Stimulated activated memory B cell treated with anti-CD40 and anti-IgM and Interleukin-4, amounts not matched to agents 10 μg/mL and 1 μg/mL and 100 μg/mL, for 72 hours (primary cell): ENCODE measurements at regions not wholly inside any gene's neighbourhood (a gene's known extent, or its start where the extent isn't known, plus 50 kb on each side); places are given as distances from the start of the nearest gene placed in this dataset.

Experiments
- ATAC-seq: fragments of 150-1000 bp; cut with Tn5 transposase; 2 replicates; pipeline ENCODE4 v1.10.0; 2021
- H3K27ac Mint-ChIP-seq: one replicate; pipeline ENCODE4 v1.8.0; 2022; ENCODE audit warnings: mild to moderate bottlenecking, mixed read lengths
- H3K27me3 Mint-ChIP-seq: one replicate; pipeline ENCODE4 v1.8.0; 2022; ENCODE audit warnings: mixed read lengths
- H3K36me3 Mint-ChIP-seq: one replicate; pipeline ENCODE4 v1.8.0; 2022; ENCODE audit warnings: mixed read lengths
- H3K4me1 Mint-ChIP-seq: one replicate; pipeline ENCODE4 v1.8.0; 2022; ENCODE audit warnings: mixed read lengths
- H3K4me3 Mint-ChIP-seq: one replicate; pipeline ENCODE4 v1.8.0; 2022; ENCODE audit warnings: mild to moderate bottlenecking, moderate library complexity, mixed read lengths
- H3K9me3 Mint-ChIP-seq: one replicate; pipeline ENCODE4 v1.8.0; 2022; ENCODE audit warnings: mixed read lengths

DNA sequence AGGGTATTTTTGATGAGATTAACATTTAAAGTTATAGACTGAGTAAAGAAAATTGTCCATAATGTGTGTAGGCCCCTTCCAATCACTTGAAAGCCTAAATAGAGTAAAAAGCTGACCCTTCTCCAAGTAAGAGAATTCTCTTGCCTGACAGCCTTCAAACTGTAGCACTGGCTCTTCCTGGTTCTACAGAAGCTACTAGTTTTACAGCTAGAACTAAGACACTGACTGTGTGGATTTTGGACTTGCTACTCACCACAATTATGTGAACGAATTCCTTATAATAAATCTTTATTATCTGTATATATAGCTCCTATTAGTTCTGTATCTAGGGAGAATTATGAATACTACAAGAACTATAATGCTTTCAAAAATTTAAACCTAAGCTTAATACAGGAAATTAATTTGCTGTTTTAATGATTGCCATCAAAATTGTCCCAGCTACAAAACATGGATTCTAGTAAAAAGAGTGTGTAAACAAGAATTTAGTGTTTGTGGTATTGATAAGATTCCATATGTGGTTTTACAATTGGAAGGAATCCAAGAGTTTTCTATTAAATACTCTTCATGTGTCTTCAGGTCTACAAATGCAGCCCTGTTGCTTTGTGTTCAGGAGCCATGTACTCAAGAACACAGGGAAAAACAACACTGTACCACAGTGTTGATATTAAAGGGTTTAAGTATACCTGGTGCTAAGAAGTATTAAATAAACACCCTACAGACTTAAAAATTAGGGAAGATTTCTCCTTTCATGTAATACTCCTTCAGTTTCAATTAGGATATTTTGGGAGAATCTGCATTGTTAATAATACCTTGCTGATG lies 366.5 kb downstream of the CXXC4 start:
- H3K4me1 Mint-ChIP-seq = no peaks in the 10 kb centered on the region
- ATAC-seq = no peak
- H3K27me3 Mint-ChIP-seq = no peaks in the 10 kb centered on the region
- peaks cover 3% of the 10 kb centered on the region for H3K9me3 Mint-ChIP-seq
- H3K4me3 Mint-ChIP-seq = no peak overlapping the region
- no peak overlapping the region for H3K27ac Mint-ChIP-seq
- H3K36me3 Mint-ChIP-seq = no peaks in the 10 kb centered on the region

DNA sequence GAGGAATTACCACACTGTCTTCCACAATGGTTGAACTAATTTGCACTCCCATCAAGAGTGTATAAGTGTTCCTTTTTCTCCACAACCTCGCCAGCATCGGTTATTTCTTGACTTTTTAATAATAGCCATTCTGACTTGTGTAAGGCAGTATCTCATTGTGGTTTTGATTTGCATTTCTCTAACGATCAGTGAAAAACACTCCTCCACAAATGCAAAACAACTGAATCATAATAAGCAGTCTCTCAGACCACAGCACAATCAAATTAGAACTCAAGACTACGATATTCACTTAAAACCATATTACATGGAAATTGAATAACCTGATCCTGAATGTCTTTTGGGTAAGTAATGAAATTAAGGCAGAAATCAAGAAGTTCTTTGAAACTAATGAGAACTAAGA lies 371.7 kb downstream of the CXXC4 start:
- H3K9me3 Mint-ChIP-seq = peaks cover 3% of the 10 kb centered on the region
- no peaks in the 10 kb centered on the region for H3K36me3 Mint-ChIP-seq
- no peak for ATAC-seq
- H3K4me1 Mint-ChIP-seq = no peaks in the 10 kb centered on the region
- H3K27me3 Mint-ChIP-seq = no peaks in the 10 kb centered on the region
- no peak overlapping the region for H3K4me3 Mint-ChIP-seq
- no peak overlapping the region for H3K27ac Mint-ChIP-seq

DNA sequence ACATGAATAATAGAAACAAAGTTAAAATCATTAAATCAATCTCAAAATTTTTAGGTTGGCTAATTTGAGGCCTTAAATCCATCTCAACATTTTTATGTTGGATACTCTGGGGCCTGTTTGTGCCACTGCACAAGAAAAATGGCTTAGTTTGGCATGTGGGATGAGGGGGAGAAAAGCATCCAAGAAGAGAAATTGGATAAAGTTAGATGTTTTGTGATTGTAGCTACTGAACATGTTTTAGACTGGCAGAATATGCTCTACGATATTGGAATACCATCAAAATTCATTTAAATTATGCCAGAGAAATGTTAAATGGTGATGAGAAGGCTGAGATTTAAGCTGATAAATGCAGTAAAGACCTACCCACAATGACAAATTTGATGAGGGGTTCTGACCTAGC lies 376.9 kb downstream of the CXXC4 start:
- no peaks in the 10 kb centered on the region for H3K27me3 Mint-ChIP-seq
- no peaks in the 10 kb centered on the region for H3K36me3 Mint-ChIP-seq
- peaks cover 6% of the 10 kb centered on the region for H3K9me3 Mint-ChIP-seq
- no peaks in the 10 kb centered on the region for H3K4me1 Mint-ChIP-seq
- ATAC-seq = no peak
- H3K27ac Mint-ChIP-seq = no peak overlapping the region
- no peak overlapping the region for H3K4me3 Mint-ChIP-seq

DNA sequence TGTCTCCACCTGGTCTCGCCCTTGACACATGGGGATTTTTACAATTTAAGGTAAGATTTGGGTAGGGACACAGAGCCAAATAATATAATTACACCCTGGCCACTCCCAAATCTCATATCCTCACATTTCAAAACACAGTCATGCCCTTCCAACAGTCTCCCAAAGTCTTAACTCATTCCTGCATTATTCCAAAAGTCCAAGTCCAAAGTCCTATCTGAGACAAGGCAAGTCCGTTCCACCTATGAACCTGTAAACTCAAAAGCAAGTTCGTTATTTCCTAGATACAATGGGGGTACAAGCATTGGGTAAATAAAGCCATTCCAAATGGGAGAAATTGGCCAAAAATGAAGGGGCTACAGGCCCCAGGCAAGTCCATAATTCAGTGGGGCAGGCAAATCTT lies 380.8 kb downstream of the CXXC4 start:
- Mint-ChIP-seq H3K9me3 (peaks cover 6% of the 10 kb centered on the region), H3K4me1 (no peaks in the 10 kb centered on the region), H3K27me3 (no peaks in the 10 kb centered on the region), H3K27ac (no peak overlapping the region), H3K36me3 (no peaks in the 10 kb centered on the region), H3K4me3 (no peak overlapping the region)
- ATAC-seq = no peak

DNA sequence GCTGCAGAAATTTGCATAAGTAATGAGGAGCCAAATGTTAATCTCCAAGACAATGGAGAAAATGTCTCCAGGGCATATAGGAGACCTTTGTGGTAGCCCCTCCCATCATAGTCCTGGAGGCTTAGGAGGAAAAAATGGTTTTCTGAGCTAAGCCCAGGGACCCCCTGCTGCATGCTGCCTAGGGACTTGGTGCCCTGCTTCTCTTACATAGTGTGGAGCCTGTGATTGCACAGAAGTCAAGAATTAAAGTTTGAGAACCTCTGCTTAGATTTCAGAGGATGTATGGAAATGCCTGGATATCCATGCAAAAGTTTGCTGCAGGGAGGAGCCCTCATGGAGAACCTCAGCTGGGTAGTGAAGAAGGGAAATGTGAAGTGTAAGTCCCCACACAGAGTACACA lies 379.4 kb upstream of the TACR3 start:
- H3K4me1 Mint-ChIP-seq = no peaks in the 10 kb centered on the region
- H3K9me3 Mint-ChIP-seq = peaks cover 23% of the 10 kb centered on the region
- no peaks in the 10 kb centered on the region for H3K36me3 Mint-ChIP-seq
- no peaks in the 10 kb centered on the region for H3K27me3 Mint-ChIP-seq
- no peak overlapping the region for H3K4me3 Mint-ChIP-seq
- no peak overlapping the region for H3K27ac Mint-ChIP-seq
- no peak for ATAC-seq

DNA sequence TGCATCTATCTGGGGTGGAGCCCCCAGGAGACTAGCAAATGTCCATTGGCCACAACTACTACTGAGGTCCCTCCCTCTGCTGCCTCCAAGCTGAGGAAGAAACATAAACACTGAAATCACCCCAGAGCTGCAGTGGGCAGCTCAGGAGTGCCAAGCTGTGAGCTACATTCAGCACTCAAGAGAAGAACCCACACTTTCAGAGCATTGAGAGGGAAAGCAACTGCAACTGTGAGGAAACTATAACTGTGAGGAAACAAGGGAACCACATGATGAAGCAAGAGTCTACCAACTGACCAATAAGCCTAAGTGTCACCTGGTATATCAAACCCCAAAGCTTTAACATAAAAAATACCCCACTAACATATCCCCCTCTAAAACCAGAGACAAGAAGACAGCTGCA lies 373.5 kb upstream of the TACR3 start:
- Mint-ChIP-seq H3K36me3 (no peaks in the 10 kb centered on the region), H3K4me1 (no peaks in the 10 kb centered on the region), H3K27me3 (no peaks in the 10 kb centered on the region), H3K4me3 (no peak overlapping the region), H3K27ac (no peak overlapping the region), H3K9me3 (peaks cover 13% of the 10 kb centered on the region)
- no peak for ATAC-seq

DNA sequence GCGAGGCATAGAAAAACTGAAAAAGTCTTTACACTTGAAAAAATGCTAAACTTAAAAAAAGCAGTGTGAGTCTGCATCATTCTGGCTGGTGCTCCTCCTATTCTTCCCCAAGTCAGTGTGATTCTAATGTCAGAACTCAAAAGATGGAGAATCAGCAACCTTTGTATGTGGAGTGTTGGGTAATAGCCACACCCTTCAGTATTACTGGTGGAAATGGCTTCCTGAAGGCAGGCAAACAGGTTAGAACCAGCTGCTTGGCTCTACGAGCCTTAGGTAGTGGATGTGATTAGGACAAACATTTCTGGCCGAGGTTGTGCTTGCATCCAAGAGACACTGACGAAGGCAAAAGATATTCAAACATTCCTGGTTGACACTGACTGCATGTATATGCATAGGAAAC lies 353.4 kb upstream of the TACR3 start:
- Mint-ChIP-seq H3K36me3 (no peaks in the 10 kb centered on the region), H3K4me1 (no peaks in the 10 kb centered on the region), H3K9me3 (no peaks in the 10 kb centered on the region), H3K27me3 (no peaks in the 10 kb centered on the region), H3K27ac (no peak overlapping the region), H3K4me3 (no peak overlapping the region)
- no peak for ATAC-seq

DNA sequence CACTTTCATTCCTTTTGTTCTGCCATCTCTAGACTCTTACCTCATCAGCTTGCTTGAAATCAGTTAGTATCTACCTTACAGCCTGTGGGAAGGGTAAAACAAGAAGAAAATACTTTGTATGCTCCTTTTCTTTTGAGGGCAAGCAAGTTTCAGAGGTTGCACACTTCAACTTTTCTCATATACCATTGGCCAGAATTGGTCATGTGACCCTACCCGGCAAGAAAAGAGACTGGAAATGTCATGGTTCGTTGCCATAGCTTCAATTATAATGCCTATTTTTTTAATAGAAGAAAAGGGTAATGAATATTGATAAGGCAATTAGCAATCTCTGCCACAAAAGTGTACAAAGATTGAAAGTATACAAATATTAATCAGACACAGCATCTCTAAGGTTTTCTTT lies 346.7 kb upstream of the TACR3 start:
- Mint-ChIP-seq H3K27me3 (peaks cover 9% of the 10 kb centered on the region), H3K36me3 (no peaks in the 10 kb centered on the region), H3K27ac (no peak overlapping the region), H3K4me3 (no peak overlapping the region), H3K4me1 (no peaks in the 10 kb centered on the region), H3K9me3 (no peaks in the 10 kb centered on the region)
- ATAC-seq = no peak

DNA sequence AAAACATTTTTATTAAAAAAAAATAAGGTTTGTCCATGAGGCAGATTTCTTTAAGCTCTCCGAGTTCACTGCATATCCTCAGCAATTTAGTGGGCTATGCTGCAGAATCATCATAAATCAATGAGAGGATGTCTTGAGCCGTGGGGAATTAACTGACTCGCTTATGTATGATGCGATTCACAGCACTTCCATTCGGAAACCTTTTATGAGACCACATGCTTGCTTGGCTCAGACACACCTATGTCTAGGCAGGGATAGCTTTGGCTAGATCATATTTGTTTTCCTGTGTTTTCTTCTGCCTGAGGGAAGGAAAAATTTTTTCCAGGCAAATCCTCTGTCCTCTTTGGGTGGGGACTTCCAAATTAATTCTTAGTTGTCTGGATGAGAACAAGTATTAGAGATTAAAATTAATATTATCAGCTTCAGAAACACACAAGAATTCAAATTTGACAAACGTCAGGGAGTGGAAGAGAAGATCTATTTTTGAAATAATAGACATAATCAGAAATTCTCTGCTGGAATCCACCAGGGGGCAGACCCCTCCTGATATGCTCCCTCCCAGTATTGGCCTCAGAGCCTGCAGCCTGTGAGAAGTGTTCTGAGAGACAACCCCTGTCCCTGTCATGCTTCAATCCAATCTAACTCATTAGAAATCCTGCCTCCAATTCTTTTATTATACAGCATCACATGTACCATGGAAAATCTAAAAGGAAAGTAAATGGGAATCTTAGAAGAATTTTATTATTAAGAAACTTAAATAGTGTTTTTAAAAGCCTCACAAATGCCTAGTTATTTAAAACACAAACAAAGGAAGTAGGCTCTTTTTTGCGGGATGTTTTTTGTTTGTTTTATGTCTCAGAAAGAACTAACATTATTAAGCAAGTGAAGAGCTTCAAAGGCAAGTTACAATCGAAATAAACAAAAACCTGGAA lies 345.1 kb upstream of the TACR3 start:
- Mint-ChIP-seq H3K4me3 (no peak overlapping the region), H3K4me1 (no peaks in the 10 kb centered on the region), H3K27me3 (peaks cover 9% of the 10 kb centered on the region), H3K36me3 (no peaks in the 10 kb centered on the region), H3K9me3 (no peaks in the 10 kb centered on the region), H3K27ac (no peak overlapping the region)
- ATAC-seq = no peak

DNA sequence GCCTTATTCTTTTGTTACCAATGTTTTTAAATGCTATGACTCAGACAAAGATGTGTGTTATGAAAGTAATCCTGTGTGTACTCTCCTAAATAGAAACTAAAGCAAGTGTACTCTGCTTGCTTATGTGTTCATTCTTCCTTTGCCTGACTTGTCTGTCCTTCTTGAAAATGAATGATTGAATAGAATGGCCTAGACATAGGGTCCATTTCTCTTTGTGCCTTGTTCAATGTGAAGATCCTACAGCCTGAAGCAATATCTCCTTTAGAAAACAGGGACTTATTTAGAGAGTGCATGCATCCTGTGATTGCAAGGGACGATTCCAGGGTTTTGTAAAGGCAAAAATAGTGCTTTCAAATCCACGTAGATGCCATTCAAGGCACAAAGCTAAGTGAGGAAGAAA lies 343.6 kb upstream of the TACR3 start:
- Mint-ChIP-seq H3K4me1 (no peaks in the 10 kb centered on the region), H3K27ac (no peak overlapping the region), H3K36me3 (no peaks in the 10 kb centered on the region), H3K27me3 (peaks cover 9% of the 10 kb centered on the region), H3K4me3 (no peak overlapping the region), H3K9me3 (no peaks in the 10 kb centered on the region)
- ATAC-seq = no peak

DNA sequence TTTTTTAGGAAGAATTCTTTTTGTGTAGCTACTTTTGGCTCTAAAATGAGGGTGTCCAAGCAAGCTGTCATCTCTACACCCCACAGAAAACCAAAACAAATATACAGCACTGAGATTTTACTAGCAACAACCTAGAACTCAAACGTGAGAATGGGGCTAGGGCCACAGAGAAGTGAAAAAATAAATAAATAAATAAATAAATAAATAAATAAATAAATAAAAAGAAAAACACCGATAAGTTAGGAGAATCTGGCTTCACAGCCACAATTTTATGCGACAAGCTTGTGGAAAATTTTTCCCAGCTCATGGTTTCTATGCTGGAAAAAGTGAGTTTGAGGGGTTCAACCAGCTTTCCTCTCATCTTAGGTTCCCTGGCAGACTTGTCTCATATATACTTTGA lies 324.6 kb upstream of the TACR3 start:
- ATAC-seq = no peak
- H3K4me3 Mint-ChIP-seq = no peak overlapping the region
- H3K27me3 Mint-ChIP-seq = no peaks in the 10 kb centered on the region
- H3K9me3 Mint-ChIP-seq = no peaks in the 10 kb centered on the region
- no peak overlapping the region for H3K27ac Mint-ChIP-seq
- H3K4me1 Mint-ChIP-seq = no peaks in the 10 kb centered on the region
- H3K36me3 Mint-ChIP-seq = no peaks in the 10 kb centered on the region

DNA sequence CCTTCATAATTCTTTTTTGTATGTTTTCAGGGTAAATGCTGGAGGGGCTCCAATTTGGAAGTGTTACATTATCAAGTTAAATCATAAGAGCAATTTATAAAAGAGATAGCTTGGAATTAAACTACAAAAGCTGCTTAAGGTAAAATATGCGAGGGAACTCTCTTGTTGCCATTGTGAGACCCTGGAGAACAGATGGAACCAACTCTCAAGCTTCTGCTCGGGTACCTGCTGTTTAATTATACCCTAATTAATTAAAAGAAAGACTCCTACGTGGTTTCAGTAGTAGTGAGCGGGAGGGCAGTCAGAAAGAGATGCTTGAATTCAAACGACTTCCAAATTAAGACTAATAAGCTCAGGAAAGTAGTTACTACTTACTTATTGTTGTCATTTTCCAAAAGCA lies 313.1 kb upstream of the TACR3 start:
- Mint-ChIP-seq H3K27ac (no peak overlapping the region), H3K4me3 (no peak overlapping the region), H3K36me3 (no peaks in the 10 kb centered on the region), H3K27me3 (no peaks in the 10 kb centered on the region), H3K4me1 (no peaks in the 10 kb centered on the region), H3K9me3 (peaks cover 3% of the 10 kb centered on the region)
- ATAC-seq = no peak

DNA sequence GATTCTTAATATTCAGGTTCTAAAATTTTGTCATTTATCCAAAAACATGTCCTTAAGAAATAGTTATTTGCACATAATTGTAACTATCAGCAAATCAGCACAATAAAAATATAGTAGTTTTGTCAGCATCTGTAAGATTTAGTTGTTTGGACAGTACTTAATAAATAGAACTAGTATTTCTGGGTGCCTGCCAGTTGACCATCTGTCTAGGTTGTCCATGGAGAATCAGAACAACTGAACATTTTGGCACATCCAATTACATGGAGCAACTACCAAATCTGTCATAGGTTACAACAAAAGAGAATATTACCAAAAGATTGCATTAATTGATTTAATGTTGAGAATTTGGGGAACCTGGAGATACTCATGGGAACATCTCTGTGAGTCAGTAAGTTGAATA lies 305.5 kb upstream of the TACR3 start:
- no peak for ATAC-seq
- no peaks in the 10 kb centered on the region for H3K27me3 Mint-ChIP-seq
- no peaks in the 10 kb centered on the region for H3K36me3 Mint-ChIP-seq
- no peak overlapping the region for H3K4me3 Mint-ChIP-seq
- peaks cover under 1% of the 10 kb centered on the region for H3K9me3 Mint-ChIP-seq
- no peak overlapping the region for H3K27ac Mint-ChIP-seq
- no peaks in the 10 kb centered on the region for H3K4me1 Mint-ChIP-seq

DNA sequence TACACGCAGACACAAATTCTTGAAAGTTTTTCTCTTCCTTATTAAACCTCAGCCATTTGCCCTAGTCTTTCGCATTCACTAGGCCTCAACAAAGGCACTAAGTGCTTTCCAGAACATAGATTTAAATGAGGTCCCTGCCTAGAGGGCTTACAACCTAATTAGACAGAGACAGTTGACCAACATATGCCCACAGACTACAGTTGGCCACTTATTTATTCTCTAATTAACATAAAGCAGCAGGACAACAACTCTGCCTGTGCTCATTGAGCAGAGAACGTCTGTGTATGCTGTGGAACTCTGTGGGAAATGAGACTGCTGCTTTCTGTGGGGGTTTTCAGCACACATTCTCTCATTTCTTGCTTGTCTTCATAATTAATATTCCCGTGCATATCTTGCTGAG lies 303.0 kb upstream of the TACR3 start:
- H3K27me3 Mint-ChIP-seq = no peaks in the 10 kb centered on the region
- H3K9me3 Mint-ChIP-seq = no peaks in the 10 kb centered on the region
- H3K4me3 Mint-ChIP-seq = no peak overlapping the region
- H3K36me3 Mint-ChIP-seq = no peaks in the 10 kb centered on the region
- no peak overlapping the region for H3K27ac Mint-ChIP-seq
- ATAC-seq = no peak
- no peaks in the 10 kb centered on the region for H3K4me1 Mint-ChIP-seq

DNA sequence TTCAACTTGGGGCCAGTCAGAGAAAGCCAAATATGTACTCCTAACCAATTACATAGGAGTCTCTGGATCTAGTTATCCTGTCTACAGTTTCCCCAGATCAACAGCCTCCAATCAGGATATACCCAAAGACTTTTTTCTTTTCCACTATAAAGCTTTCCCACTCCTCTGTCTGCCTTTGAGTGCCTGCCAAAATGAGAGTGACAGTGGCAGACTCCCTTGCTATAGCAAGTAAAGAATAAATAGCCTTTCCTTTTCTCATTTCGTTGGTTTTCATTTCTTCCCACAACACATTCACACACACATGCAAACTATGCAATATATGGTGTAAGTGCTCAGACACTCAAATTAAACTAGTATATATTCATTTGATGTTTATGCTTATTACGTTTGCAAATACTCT lies 302.4 kb upstream of the TACR3 start:
- H3K27me3 Mint-ChIP-seq = no peaks in the 10 kb centered on the region
- H3K36me3 Mint-ChIP-seq = no peaks in the 10 kb centered on the region

DNA sequence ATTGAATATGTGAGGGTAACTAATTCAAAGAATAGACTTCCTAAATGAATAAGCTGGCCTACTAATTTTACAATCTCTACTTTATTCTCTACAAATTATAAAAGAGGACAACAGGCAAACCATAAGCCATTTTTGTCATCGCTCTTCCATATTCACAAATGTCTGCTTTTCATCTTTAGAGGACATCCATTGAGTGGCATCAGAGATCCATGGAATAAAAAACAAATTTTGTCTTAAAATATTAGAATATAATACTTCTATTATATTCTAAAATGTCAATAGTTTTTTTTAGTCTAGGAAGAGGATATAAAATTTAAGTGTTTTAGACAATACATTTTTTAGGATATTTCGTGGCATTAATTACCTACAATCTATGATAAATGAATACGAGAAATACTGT lies 300.9 kb upstream of the TACR3 start:
- Mint-ChIP-seq H3K27ac (no peak overlapping the region), H3K36me3 (no peaks in the 10 kb centered on the region), H3K4me3 (no peak overlapping the region), H3K27me3 (no peaks in the 10 kb centered on the region), H3K4me1 (no peaks in the 10 kb centered on the region), H3K9me3 (no peaks in the 10 kb centered on the region)
- no peak for ATAC-seq

More for the DNA sequence above, 302.4 kb upstream of the TACR3 start:
- Mint-ChIP-seq H3K4me1 (no peaks in the 10 kb centered on the region), H3K9me3 (no peaks in the 10 kb centered on the region), H3K27ac (no peak overlapping the region), H3K4me3 (no peak overlapping the region)
- ATAC-seq = no peak
